Pancreas (tissue), 10 donors: ENCODE measurements at regions not wholly inside any gene's neighbourhood (a gene's known extent, or its start where the extent isn't known, plus 50 kb on each side); places are given as distances from the start of the nearest gene placed in this dataset.

Experiments
- ATAC-seq, 4 donors: fragments of 200-7000 bp; cut with Tn5 transposase; one replicate each; pipeline versions ENCODE4 v1.8.0 to v1.9.1; 2020; ENCODE audit warnings: mild to moderate bottlenecking in 4 of 4, moderate library complexity in 4 of 4
- DNase-seq, 6 donors: peaks; one replicate each; pipeline ENCODE4 v3.0.0-alpha.2; 2020
- FAIRE-seq: peaks from 2 replicates; lab custom pipeline; 2012; peaks lifted over from hg19 to GRCh38; lab: Jason Lieb, UNC
- H3K27ac ChIP-seq, 4 donors: fragments of 200-600 bp; sonication (generic); 1 replicate in 3 of 4; 2 replicates in 1 of 4; pipeline versions ENCODE4 v1.5.0 to v1.8.0; 2020
- H3K27me3 ChIP-seq, 4 donors: fragments of 200-600 bp; one replicate each; pipeline ENCODE4 v1.8.0; 2021
- H3K36me3 ChIP-seq, 3 donors: fragments of 200-600 bp; sonication (generic) in 1 of 3; one replicate each; pipeline versions ENCODE4 v1.5.0 to v1.8.0; 2020 to 2021
- H3K4me1 ChIP-seq, 3 donors: fragments of 200-600 bp; one replicate each; pipeline ENCODE4 v1.8.0; 2021
- H3K4me3 ChIP-seq, 4 donors: fragments of 200-600 bp; sonication (generic) in 2 of 4; one replicate each; pipeline versions ENCODE4 v1.5.0 to v1.8.0; 2020 to 2021
- H3K9me3 ChIP-seq, 4 donors: fragments of 200-600 bp; one replicate each; pipeline ENCODE4 v1.8.0; 2021
- WGBS, 2 donors: extraction: QIAGEN DNeasy Blood & Tissue Kit; methylation state at CpG; one replicate each; pipeline ENCODE4 v1.1.7; 2013; 5-methylcytosine and 5-hydroxymethylcytosine counted together
- intact Hi-C, 3 donors: fragments of 100-400 bp; cut with DNase I; formaldehyde crosslinking; loops; one replicate each; pipeline versions ENCODE4 v1.11.1 to v1.14.2; 2022
- TF ChIP-seq, protein P1 (sequence below), 4 donors: fragments of 200-600 bp; sonication (generic) in 3 of 4; IDR thresholded peaks; one replicate each; pipeline versions ENCODE4 v1.5.0 to v1.8.0; 2021; ENCODE audit warnings: antibody characterized with exemption in 4 of 4
- donor health status: healthy with polysubstance abuse.
- donor health status: DM: no; HTN: no; CAD: no; lungs with moderate emphysema.
- donor health status: DM: no; HTN: no; CAD: no.
- donor health status: control.
- donor health status: control.
- donor health status: Bipolar disorder and iron deficiency.
- donor health status: DM: yes; HTN: yes; CAD: no.
- donor health status: DM: no; HTN: no; CAD: no.
- donor health status: DM: no; HTN: no; CAD: no.
- donor health status: DM: yes; HTN: yes; CAD: no.

DNA sequence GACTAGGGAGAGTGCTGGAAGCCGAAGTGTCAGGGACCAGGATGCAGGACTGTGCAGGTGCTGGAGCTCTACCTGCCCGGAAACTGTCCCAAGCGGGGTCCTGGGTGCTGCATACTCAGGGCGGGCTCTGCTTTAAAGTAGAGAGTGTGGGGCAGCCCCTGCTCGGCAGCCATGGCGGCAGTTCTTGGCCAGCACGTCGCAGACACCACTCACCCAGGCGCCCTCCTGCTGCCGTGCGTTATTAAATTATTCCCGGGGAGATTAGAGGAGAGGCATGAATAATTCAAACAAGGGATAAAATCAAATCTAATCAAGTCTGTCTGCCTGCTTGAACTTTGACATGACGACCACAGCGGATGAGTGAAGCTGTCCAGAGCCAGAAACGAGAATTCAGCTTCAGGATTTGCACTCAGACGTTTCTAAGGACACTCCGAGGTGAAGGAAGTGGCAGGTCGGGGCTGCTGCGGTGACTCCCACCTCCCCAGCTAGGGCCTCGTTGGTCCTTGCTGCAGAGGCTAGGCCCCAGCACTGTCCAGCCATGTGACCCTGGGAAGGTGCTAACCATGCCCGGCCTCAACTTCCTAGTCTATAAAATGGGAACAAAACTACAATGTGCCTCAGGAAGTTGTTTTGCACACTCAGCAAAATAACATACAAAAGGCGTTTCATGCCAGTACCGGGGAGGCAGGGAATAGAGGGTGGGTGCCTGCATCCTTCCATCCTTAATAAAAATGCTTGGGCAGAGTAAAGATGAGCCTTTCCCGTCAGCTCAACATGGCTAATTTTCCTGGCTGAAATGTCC, 91.3 kb upstream of the ADAMTS2 start:
- FAIRE-seq (no peak), ATAC-seq (no peak), DNase-seq (no peak)
- TF ChIP-seq, protein P1, sequence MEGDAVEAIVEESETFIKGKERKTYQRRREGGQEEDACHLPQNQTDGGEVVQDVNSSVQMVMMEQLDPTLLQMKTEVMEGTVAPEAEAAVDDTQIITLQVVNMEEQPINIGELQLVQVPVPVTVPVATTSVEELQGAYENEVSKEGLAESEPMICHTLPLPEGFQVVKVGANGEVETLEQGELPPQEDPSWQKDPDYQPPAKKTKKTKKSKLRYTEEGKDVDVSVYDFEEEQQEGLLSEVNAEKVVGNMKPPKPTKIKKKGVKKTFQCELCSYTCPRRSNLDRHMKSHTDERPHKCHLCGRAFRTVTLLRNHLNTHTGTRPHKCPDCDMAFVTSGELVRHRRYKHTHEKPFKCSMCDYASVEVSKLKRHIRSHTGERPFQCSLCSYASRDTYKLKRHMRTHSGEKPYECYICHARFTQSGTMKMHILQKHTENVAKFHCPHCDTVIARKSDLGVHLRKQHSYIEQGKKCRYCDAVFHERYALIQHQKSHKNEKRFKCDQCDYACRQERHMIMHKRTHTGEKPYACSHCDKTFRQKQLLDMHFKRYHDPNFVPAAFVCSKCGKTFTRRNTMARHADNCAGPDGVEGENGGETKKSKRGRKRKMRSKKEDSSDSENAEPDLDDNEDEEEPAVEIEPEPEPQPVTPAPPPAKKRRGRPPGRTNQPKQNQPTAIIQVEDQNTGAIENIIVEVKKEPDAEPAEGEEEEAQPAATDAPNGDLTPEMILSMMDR (IDR thresholded peaks at IDR 0.05), result no peak
- Histone ChIP-seq H3K4me1 (no peaks in the 10 kb centered on the region), H3K4me3 (no peak overlapping the region), H3K9me3 (no peaks in the 10 kb centered on the region), H3K27ac (no peak overlapping the region), H3K27me3 (no peaks in the 10 kb centered on the region), H3K36me3 (no peaks in the 10 kb centered on the region)
- intact Hi-C loops, result no loop called here
- WGBS, 2 donors, result 55 to 69% methylated on average over 24 of the region's 24 CpGs

DNA sequence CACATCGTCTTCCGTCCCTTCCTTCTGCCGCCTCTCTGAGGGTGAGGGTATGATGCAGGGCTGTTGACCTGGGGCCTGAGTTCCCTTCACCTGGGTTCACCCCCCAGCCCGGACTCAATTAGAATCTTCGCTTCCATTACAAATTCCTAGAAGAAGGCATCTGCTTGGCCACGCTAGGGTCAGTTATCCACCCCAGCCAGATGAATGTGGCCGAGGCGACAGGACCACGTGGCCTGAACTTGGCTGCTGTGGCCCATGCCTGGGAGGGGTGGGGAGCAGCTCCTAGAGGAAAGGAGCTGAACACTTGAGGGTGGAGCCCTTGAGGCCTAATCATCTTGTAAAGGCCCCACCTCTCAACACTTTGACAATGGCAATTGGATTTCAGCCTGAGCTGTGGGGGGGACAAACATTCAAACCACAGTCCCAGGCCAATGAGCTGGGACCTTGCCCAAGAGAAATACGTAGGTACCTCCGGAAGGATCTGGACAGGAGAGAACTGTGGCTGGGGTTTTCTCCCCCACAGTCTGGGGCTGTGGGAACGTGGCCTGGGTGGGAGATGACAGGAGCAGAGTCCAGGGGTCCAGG, 90.6 kb upstream of the ADAMTS2 start:
- intact Hi-C loops, result no loop called here

GRCh38 chr5:179435181-179435580, 89.9 kb upstream of the ADAMTS2 start:
- no peak for DNase-seq
- 83 to 86% methylated on average over 4 of the region's 4 CpGs for WGBS, 2 donors
- Histone ChIP-seq H3K27ac (no peak overlapping the region), H3K4me3 (no peak overlapping the region), H3K4me1 (no peaks in the 10 kb centered on the region), H3K36me3 (no peaks in the 10 kb centered on the region), H3K27me3 (no peaks in the 10 kb centered on the region), H3K9me3 (no peaks in the 10 kb centered on the region)
- no peak for FAIRE-seq
- no peak for ATAC-seq
- intact Hi-C loops, result no loop called here
- TF ChIP-seq, protein P1 (IDR thresholded peaks at IDR 0.05), result no peak

More for the DNA sequence above, 90.6 kb upstream of the ADAMTS2 start:
- Histone ChIP-seq H3K4me3 (no peak overlapping the region), H3K27ac (no peak overlapping the region), H3K27me3 (no peaks in the 10 kb centered on the region), H3K9me3 (no peaks in the 10 kb centered on the region), H3K4me1 (no peaks in the 10 kb centered on the region), H3K36me3 (no peaks in the 10 kb centered on the region)
- FAIRE-seq (no peak), ATAC-seq (no peak), DNase-seq (no peak)
- 82 to 89% methylated on average over 12 of the region's 12 CpGs for WGBS, 2 donors
- TF ChIP-seq, protein P1 (IDR thresholded peaks at IDR 0.05), result no peak

DNA sequence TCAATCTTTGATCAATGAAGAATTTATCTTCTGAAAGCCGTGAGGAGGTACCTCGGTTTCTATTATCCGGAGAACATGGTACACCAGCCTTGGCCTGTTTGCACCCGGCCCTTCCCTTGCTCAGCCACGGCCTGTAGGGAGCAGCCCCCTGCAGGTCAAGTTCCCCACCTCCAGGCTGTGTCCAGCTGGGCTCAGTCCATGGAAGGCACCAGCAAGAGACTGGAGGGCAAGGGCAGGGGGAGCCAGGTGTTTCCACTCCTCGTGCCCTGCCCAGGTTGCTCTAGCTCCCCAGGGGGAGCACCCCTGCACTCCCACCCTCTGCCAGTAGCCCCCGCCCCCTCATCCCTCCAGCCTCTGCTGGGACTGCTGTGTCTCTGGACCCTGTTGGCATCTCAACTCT, 87.3 kb upstream of the ADAMTS2 start:
- DNase-seq, result no peak
- intact Hi-C loops, result no loop called here

More for the DNA sequence above, 87.3 kb upstream of the ADAMTS2 start:
- FAIRE-seq (no peak), ATAC-seq (no peak)
- Histone ChIP-seq H3K36me3 (no peaks in the 10 kb centered on the region), H3K27ac (no peak overlapping the region), H3K27me3 (no peaks in the 10 kb centered on the region), H3K4me3 (no peak overlapping the region), H3K4me1 (no peaks in the 10 kb centered on the region), H3K9me3 (no peaks in the 10 kb centered on the region)
- 64% methylated on average over 7 of the region's 7 CpGs for WGBS, 2 donors
- TF ChIP-seq, protein P1 (IDR thresholded peaks at IDR 0.05), result no peak
